H9 (cell line): ENCODE measurements at regions not wholly inside any gene's neighbourhood (a gene's known extent, or its start where the extent isn't known, plus 50 kb on each side); places are given as distances from the start of the nearest gene placed in this dataset.

ENCODE experiments used
- DNase-seq: peaks from one replicate; pipeline ENCODE4 v3.0.0-alpha.2; 2017
- H2AFZ ChIP-seq: one replicate; pipeline ENCODE4 v1.6.1; 2013; ENCODE audit warnings: mild to moderate bottlenecking, low read length, control low read depth, moderate library complexity
- H2AK5ac ChIP-seq: 2 replicates; pipeline ENCODE4 v1.6.1; 2013; ENCODE audit warnings: low read length, control low read depth, mixed read lengths; ENCODE audit not compliant: insufficient read length
- H2BK120ac ChIP-seq: one replicate; pipeline ENCODE4 v1.6.1; 2013; ENCODE audit warnings: low read depth, mild to moderate bottlenecking, low read length, control low read depth, inconsistent platforms; ENCODE audit not compliant: poor library complexity, severe bottlenecking
- H2BK12ac ChIP-seq: 2 replicates; pipeline ENCODE4 v1.6.1; 2013; ENCODE audit warnings: low read length, control low read depth, mixed read lengths, low read depth; ENCODE audit not compliant: insufficient read length
- H2BK15ac ChIP-seq: 2 replicates; pipeline ENCODE4 v1.6.1; 2013; ENCODE audit warnings: low read depth, low read length, control low read depth
- H2BK20ac ChIP-seq: one replicate; pipeline ENCODE4 v1.6.1; 2013; ENCODE audit warnings: low read depth, mild to moderate bottlenecking, low read length, control low read depth, inconsistent platforms; ENCODE audit not compliant: poor library complexity, severe bottlenecking
- H2BK5ac ChIP-seq: 2 replicates; pipeline ENCODE4 v1.6.1; 2013; ENCODE audit warnings: low read length, control low read depth, mixed read lengths; ENCODE audit not compliant: insufficient read length
- H3K14ac ChIP-seq: 2 replicates; pipeline ENCODE4 v1.6.1; 2013; ENCODE audit warnings: low read length, control low read depth; ENCODE audit not compliant: insufficient read depth
- H3K18ac ChIP-seq: 2 replicates; pipeline ENCODE4 v1.6.1; 2013; ENCODE audit warnings: low read depth, mild to moderate bottlenecking, mixed read lengths, low read length, control low read depth; ENCODE audit not compliant: insufficient read length
- H3K23ac ChIP-seq: 2 replicates; pipeline ENCODE4 v1.6.1; 2013; ENCODE audit warnings: low read length, control low read depth, mixed read lengths, low read depth; ENCODE audit not compliant: insufficient read length
- H3K23me2 ChIP-seq: 2 replicates; pipeline ENCODE4 v1.6.1; 2013; ENCODE audit warnings: low read depth, mild to moderate bottlenecking, mixed read lengths, low read length, control low read depth; ENCODE audit not compliant: insufficient read length, poor library complexity, severe bottlenecking
- H3K27ac ChIP-seq: 2 replicates; pipeline ENCODE4 v1.5.1; 2013; ENCODE audit warnings: low read length, control low read depth, mixed read lengths, low read depth; ENCODE audit not compliant: insufficient read length
- H3K27me3 ChIP-seq: 2 replicates; pipeline ENCODE4 v1.6.1; 2013; ENCODE audit warnings: low read length, control low read depth, inconsistent platforms; ENCODE audit not compliant: insufficient read depth
- H3K4ac ChIP-seq: 2 replicates; pipeline ENCODE4 v1.6.1; 2013; ENCODE audit warnings: low read depth, mild to moderate bottlenecking, control low read depth, inconsistent platforms, low read length, moderate library complexity
- H3K4me1 ChIP-seq: 2 replicates; pipeline ENCODE4 v1.6.1; 2013; ENCODE audit warnings: low read length, control low read depth, inconsistent platforms; ENCODE audit not compliant: insufficient read depth
- H3K4me2 ChIP-seq: 2 replicates; pipeline ENCODE4 v1.6.1; 2013; ENCODE audit warnings: low read length, control low read depth, mixed read lengths; ENCODE audit not compliant: insufficient read length, insufficient read depth
- H3K56ac ChIP-seq: 2 replicates; pipeline ENCODE4 v1.6.1; 2013; ENCODE audit warnings: low read depth, mild to moderate bottlenecking, mixed read lengths, low read length, control low read depth; ENCODE audit not compliant: insufficient read length
- H3K79me1 ChIP-seq: 2 replicates; pipeline ENCODE4 v1.6.1; 2013; ENCODE audit warnings: low read depth, mild to moderate bottlenecking, moderate library complexity, low read length, control low read depth, inconsistent platforms; ENCODE audit not compliant: insufficient read depth, poor library complexity, severe bottlenecking
- H3K79me2 ChIP-seq: 2 replicates; pipeline ENCODE4 v1.6.1; 2013; ENCODE audit warnings: low read length, control low read depth, inconsistent platforms; ENCODE audit not compliant: insufficient read depth
- H3K9ac ChIP-seq: 2 replicates; pipeline ENCODE4 v1.6.1; 2013; ENCODE audit warnings: low read length, control low read depth, mixed read lengths; ENCODE audit not compliant: insufficient read length; ENCODE audit errors: extremely low read depth
- H3K9me3 ChIP-seq: one replicate; pipeline ENCODE4 v1.6.1; 2013; ENCODE audit warnings: low read depth, low read length, inconsistent platforms; ENCODE audit not compliant: control insufficient read depth
- H3T11ph ChIP-seq: one replicate; pipeline ENCODE4 v1.6.1; 2013; ENCODE audit warnings: mild to moderate bottlenecking, low read length, control low read depth, inconsistent platforms
- H4K20me1 ChIP-seq: one replicate; pipeline ENCODE4 v1.6.1; 2013; ENCODE audit not compliant: control insufficient read depth, insufficient read length, insufficient read depth
- H4K5ac ChIP-seq: 2 replicates; pipeline ENCODE4 v1.6.1; 2013; ENCODE audit warnings: low read depth, mild to moderate bottlenecking, mixed read lengths, low read length, control low read depth; ENCODE audit not compliant: insufficient read length
- H4K8ac ChIP-seq: replicated peaks from 2 replicates; pipeline ENCODE4 v1.6.1; 2013; ENCODE audit warnings: low read length, control low read depth, mixed read lengths, low read depth; ENCODE audit not compliant: insufficient read length
- H4K91ac ChIP-seq: 2 replicates; pipeline ENCODE4 v1.6.1; 2013; ENCODE audit warnings: low read depth, mild to moderate bottlenecking, moderate library complexity, mixed read lengths, low read length, control low read depth; ENCODE audit not compliant: insufficient read length
- H3K27ac Mint-ChIP-seq, 3 experiments: 2 replicates in 2 of 3; 3 replicates in 1 of 3; pipeline ENCODE4 v1.8.0; 2020 to 2021; ENCODE audit warnings: mixed read lengths in 3 of 3, mild to moderate bottlenecking in 1 of 3, moderate library complexity in 1 of 3
- H3K27me3 Mint-ChIP-seq: 2 replicates; pipeline ENCODE4 v1.8.0; 2021; ENCODE audit warnings: low read depth, mild to moderate bottlenecking, moderate library complexity, mixed read lengths
- H3K36me3 Mint-ChIP-seq, 3 experiments: 2 replicates in 2 of 3; 3 replicates in 1 of 3; pipeline ENCODE4 v1.8.0; 2020 to 2021; ENCODE audit warnings: low read depth in 3 of 3, mixed read lengths in 3 of 3; ENCODE audit not compliant: insufficient read depth in 1 of 3
- H3K4me1 Mint-ChIP-seq, 2 experiments: 2 replicates each; pipeline ENCODE4 v1.8.0; 2020; ENCODE audit warnings: mixed read lengths in 2 of 2
- H3K4me3 Mint-ChIP-seq, 2 experiments: 2 replicates in 1 of 2; 3 replicates in 1 of 2; pipeline ENCODE4 v1.8.0; 2020 to 2021; ENCODE audit warnings: mild to moderate bottlenecking in 2 of 2, mixed read lengths in 2 of 2, moderate library complexity in 1 of 2
- H3K9me3 Mint-ChIP-seq, 2 experiments: 2 replicates in 1 of 2; 3 replicates in 1 of 2; pipeline ENCODE4 v1.8.0; 2020; ENCODE audit warnings: mild to moderate bottlenecking in 2 of 2, mixed read lengths in 2 of 2, moderate library complexity in 1 of 2
- WGBS: extraction: QIAGEN DNeasy Blood & Tissue Kit; methylation state at CpG from one replicate; pipeline ENCODE4 v1.1.7; 2013; ENCODE audit warnings: missing lambda C conversion rate, low lambda C conversion rate, mixed read lengths; ENCODE audit not compliant: insufficient read length; ENCODE audit errors: extremely low coverage; 5-methylcytosine and 5-hydroxymethylcytosine counted together
- TF ChIP-seq, protein P1 (sequence below): fragments of 200-600 bp; sonication (generic); conservative IDR thresholded peaks from 3 replicates; pipeline ENCODE4 v1.8.0; 2021; ENCODE audit warnings: antibody characterized with exemption, mild to moderate bottlenecking

DNA sequence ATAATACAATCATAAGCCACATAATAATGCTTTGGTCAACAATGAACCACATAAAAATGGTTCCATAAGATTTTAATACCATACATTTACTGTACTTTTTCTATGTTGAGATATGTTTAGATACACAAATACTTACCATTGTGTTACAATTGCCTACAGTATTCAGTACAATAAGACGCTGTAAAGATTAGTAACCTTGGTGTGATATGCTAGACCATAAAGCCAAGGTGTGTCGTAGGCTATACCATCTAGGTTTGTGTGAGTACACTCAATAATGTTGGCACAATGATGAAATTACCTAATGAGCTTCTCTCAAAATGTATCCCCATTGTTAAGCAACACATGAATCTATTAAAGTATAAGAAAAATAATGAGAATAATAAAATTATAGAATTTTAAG, 662.3 kb downstream of the SATB2 start:
- no peak overlapping the region for H3K18ac ChIP-seq
- TF ChIP-seq, protein P1, sequence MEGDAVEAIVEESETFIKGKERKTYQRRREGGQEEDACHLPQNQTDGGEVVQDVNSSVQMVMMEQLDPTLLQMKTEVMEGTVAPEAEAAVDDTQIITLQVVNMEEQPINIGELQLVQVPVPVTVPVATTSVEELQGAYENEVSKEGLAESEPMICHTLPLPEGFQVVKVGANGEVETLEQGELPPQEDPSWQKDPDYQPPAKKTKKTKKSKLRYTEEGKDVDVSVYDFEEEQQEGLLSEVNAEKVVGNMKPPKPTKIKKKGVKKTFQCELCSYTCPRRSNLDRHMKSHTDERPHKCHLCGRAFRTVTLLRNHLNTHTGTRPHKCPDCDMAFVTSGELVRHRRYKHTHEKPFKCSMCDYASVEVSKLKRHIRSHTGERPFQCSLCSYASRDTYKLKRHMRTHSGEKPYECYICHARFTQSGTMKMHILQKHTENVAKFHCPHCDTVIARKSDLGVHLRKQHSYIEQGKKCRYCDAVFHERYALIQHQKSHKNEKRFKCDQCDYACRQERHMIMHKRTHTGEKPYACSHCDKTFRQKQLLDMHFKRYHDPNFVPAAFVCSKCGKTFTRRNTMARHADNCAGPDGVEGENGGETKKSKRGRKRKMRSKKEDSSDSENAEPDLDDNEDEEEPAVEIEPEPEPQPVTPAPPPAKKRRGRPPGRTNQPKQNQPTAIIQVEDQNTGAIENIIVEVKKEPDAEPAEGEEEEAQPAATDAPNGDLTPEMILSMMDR = no peak
- H3K23me2 ChIP-seq = no peaks in the 10 kb centered on the region
- no CpG with 5 or more reads among the region's 2 CpGs for WGBS
- H3K4me1 ChIP-seq = no peaks in the 10 kb centered on the region
- H2AK5ac ChIP-seq = no peak overlapping the region
- Mint-ChIP-seq H3K36me3 (no peaks in the 10 kb centered on the region), H3K4me3 (no peak overlapping the region), H3K9me3 (peaks cover 0 to 2% of the 10 kb centered on the region in 2 experiments; a peak in 2 of 5 replicates), H3K4me1 (no peaks in the 10 kb centered on the region), H3K27me3 (no peaks in the 10 kb centered on the region), H3K27ac (no peak overlapping the region)
- H4K5ac ChIP-seq = no peak overlapping the region
- no peak overlapping the region for H2AFZ ChIP-seq
- H3K79me2 ChIP-seq = no peaks in the 10 kb centered on the region
- no peak overlapping the region for H2BK120ac ChIP-seq
- no peak overlapping the region for H2BK12ac ChIP-seq
- DNase-seq = no peak
- H3K9ac ChIP-seq = no peak overlapping the region
- no peak overlapping the region for H3K14ac ChIP-seq
- H3K27ac ChIP-seq = no peak overlapping the region
- no peak overlapping the region for H3K23ac ChIP-seq
- no peak overlapping the region for H4K8ac ChIP-seq
- H3K4ac ChIP-seq = no peak overlapping the region
- no peak overlapping the region for H3K4me2 ChIP-seq
- H4K91ac ChIP-seq = no peak overlapping the region
- H3K56ac ChIP-seq = no peak overlapping the region
- H2BK15ac ChIP-seq = no peak overlapping the region
- H2BK20ac ChIP-seq = no peak overlapping the region
- no peaks in the 10 kb centered on the region for H3K79me1 ChIP-seq
- no peak overlapping the region for H3T11ph ChIP-seq
- no peaks in the 10 kb centered on the region for H4K20me1 ChIP-seq
- no peaks in the 10 kb centered on the region for H3K27me3 ChIP-seq
- no peaks in the 10 kb centered on the region for H3K9me3 ChIP-seq
- no peak overlapping the region for H2BK5ac ChIP-seq
